HCEC 1CT (cell line): ENCODE measurements at regions not wholly inside any gene's neighbourhood (a gene's known extent, or its start where the extent isn't known, plus 50 kb on each side); places are given as distances from the start of the nearest gene placed in this dataset.
"Not testable (repeated sequence)": the region's sequence is repeated elsewhere in the genome, so short reads cannot be mapped to it uniquely, and the experiment has no call there.

Experiments
- DNase-seq: peaks from one replicate; pipeline ENCODE4 v3.0.0-alpha.2; 2017

DNA sequence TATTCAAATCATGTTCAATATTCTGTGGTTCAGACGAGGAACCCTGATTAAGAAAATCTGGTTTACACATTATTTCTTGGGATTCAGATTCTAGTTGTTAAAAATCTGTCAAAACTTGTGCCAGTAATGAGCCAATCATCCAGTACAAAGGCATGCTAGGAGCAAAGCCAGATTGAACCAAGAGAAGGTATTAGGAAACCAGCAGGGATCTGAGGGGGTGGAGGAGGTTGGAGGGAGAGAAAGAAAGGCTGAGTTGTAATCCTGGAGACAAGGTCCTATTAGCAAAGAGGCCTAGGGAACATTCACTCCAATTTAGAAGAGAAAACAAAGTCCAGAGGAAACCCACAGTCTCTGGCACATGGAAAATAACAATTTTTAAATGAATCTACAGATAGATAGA, 352.9 kb downstream of the LTN1 start:
- DNase-seq: no peak

- DNase-seq: peak; percentile 89
Observed at GRCh38 chr21:28636752-28637691, 355.7 kb downstream of the LTN1 start.

DNA sequence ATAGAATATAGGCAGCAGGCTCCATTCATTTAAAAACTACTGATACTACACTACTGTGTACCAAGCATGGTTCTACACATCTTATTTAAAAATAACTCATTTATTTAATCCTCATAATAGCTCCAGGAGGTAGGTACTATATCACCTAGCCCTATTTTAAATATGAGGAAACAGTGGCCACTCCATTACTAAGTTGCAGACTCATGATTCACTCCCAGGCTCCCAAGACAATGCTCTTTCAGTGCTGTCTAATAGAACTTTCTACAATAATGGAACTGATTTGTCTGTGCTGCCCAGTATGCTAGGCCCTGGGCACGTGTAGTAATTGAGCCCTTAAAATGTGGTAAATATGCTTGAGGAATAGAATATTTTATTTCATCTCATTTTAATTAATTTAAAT, 357.1 kb downstream of the LTN1 start:
- DNase-seq: peak; percentile 17

GRCh38 chr21:28633839-28634555, 358.7 kb downstream of the LTN1 start:
- peak; percentile 77 for DNase-seq

DNA sequence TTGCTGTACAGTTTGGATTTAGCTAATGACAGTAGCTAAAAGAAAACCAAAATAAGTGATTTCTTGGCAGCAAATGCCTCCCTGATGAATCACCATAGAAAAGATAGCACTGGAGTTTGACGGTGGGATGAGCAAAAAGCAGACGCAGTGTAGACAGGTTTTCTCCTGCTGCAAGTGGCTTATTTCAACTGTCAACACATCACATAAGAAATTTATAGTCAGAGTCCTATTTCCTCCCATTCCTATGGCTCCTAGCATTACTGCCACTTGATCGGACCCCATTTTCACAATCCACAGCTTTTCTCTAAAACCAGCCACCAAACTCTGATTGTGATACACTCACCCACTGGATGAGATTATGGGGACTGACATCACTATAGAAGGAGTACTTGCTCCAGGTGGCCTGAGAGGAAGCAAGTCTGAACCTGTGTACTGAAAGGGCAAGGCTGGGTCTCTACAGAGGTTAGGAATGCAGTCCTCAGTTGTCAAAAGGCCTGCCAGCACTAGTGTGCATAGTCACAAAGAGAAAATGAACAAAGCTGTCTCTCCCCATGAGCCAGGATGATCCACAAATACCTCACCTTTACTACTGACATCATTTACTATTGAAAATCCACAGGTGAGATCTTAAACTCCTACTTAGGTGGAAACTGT, 359.8 kb downstream of the LTN1 start:
- DNase-seq: peak; percentile 63

- DNase-seq: peak; percentile 13
Observed at GRCh38 chr21:28627691-28628090, 365.0 kb downstream of the LTN1 start.

GRCh38 chr21:28627261-28627660, 365.4 kb downstream of the LTN1 start:
- no peak for DNase-seq

DNA sequence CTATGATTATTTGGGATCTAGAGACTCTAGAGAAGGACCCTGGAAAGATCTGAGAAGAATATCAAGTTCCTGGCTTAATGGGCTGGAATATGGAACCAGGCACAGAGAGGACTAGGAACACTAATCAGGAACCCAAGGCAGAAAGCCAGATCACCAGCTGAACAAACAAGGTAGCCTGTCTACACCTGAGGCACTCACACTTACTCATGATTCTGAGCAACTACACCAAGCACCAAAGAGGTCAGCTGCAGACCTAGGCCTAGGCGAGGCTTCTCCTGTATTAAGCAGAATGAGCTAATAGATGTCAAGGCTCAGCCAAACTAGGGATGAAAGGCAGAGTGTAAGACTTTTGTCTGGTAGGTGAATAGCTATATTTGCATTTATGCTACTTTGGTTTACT, 368.1 kb downstream of the LTN1 start:
- DNase-seq: no peak

GRCh38 chr21:28617300-28617699, 375.4 kb downstream of the LTN1 start:
- DNase-seq: no peak

GRCh38 chr21:28615276-28615675, 377.4 kb downstream of the LTN1 start:
- DNase-seq: peak; percentile 51

DNA sequence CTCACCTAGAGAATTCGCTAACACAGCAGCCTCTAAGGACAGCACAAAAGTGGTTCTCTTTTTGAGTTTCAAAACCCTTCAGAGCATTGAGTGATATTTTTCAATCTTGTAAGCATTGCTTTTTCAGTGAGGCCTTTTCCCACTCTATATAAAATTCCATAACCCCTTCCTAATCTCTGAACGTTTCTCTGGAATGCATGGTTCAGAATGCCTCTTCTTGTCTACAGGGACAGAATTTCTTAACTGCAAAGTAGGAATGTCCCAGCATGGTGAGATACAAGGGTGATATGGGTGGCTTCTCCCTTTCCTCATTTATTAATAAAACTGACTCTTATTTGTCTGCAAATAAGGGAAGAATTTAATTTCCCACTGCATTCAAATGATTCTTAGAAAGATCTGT, 377.9 kb downstream of the LTN1 start:
- no peak for DNase-seq

DNA sequence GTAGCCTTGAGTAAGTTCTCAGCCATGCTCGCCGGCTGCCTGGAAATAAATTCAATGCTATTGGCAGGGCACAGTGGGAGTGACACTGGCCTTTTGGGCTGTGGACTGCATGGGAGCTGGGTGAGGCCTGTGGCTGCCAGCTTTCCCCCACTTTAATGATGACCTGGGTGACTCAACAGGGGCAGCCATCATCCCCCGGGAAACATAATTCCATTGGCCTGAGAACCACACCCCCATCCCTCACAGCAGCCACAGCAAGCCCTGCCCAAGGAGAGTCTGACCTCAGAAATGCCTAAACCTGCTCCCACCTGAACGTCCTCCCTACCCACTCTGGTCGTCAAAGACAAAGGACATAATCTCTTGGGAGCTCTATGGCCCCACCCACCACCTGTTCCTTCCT, 384.0 kb downstream of the LTN1 start:
- no peak for DNase-seq

DNA sequence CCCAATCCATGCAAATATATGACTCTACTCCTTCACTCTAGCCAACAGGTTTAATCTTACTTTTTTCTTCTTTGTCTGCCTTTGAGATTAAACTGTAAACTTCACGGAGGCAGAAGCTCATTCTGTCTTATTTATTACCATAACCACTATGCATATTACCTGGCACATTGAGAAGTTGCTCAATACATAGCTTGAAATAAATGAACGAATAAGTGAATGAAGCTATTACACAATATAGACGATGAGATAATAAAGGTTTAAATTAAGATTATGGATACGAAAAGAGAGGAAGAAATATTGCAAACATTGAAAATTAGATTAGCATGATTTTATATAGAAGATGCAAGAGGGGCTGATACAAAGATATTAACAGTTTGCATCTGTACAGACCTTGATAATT, 385.1 kb downstream of the LTN1 start:
- DNase-seq: no peak

- no peak for DNase-seq
Observed at GRCh38 chr21:28604946-28605537, 387.6 kb downstream of the LTN1 start.

DNA sequence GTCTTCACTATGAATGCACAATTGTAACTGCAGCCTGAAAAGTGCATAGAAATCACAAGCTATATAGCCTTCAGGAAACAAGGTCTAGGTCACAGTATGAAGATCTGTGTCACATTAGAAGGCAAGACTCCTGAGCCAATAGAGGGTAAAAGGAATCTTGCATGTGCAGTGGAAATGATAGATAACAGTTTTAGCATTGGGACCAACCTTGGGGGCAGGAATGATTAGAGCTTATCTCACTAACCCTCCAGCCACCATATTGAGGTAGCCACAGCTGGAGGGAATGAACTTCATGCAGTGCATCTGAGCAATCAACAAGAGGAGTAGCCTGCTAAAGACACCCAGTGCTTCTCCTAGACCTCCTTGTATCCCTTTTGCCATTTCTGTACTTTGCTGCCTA, 390.1 kb downstream of the LTN1 start:
- DNase-seq: no peak

GRCh38 chr21:28598214-28598613, 394.5 kb downstream of the LTN1 start:
- no peak for DNase-seq

DNA sequence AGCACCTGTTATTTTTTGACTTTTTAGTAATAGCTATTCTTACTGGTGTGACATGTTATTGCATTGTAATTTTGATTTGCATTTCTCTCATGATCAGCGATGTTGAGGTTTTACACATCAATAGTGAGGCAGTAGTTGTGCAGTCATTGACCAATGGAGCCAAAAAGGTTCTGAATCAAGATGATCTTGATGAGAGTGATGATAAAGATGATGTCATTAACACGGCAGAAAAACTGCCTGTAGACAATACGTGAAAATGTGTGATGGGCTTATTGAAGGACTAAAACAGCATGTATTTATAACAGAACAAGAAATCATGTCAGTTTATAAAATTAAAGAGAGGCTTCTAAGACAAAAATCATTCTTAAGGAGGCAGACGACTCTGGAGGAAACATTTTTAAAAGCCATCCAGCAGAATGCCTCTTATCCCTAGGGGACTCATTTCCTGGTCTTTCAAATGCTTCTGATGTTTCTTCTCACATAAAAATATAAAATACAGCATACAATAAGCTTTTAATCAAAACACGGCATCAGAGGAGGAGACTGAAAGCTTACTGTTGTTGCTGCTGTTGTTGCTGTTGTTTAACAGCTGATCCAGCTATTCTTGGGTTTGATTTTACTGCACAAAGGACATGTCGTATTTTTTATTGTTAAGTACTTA, 400.3 kb downstream of the LTN1 start:
- DNase-seq: no peak

DNA sequence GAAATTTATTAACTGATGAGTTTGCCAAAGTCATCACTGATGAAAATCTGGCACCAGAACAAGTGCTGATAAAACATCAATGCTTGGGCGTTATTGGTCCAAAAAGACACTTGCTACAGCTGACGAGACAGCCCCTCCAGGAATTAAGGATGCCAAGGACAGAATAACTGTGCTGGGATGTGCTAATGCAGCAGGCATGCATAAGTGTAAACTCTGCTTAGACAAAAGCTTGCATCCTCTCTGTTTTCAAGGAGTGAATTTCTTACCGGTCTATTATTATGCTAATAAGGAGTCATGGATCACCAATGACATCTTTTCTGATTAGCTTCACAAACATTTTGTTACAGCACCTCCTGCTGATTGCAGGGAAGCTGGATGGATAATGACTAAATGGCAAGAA, 402.0 kb downstream of the LTN1 start:
- DNase-seq: no peak

DNA sequence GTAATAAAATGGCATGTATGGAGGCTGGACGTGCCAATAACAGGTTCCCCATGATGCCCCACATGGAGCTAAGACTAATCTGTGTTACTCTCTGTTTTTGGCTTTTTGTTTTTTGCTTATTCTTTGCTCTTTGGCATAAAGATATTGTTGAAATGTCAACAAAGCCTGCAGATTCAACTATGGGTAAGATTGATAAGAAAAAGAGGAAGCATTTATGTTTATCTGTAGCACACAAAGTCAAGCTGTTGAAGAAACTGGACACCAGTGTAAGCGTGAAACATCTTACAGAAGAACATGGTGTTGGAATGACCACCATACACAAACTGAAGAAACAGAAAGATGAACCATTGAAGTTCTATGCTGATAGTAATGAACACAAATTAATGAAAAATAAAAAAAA, 402.7 kb downstream of the LTN1 start:
- DNase-seq: no peak

- DNase-seq: no peak
Observed at GRCh38 chr21:28588997-28589396, 403.7 kb downstream of the LTN1 start.

GRCh38 chr21:28587748-28588147, 404.9 kb downstream of the LTN1 start:
- peak; percentile 26 for DNase-seq

- DNase-seq: no peak
Observed at GRCh38 chr21:28581976-28582375, 410.7 kb downstream of the LTN1 start.

- DNase-seq: not testable (repeated sequence)
Observed at GRCh38 chr21:28581311-28581731, 411.4 kb downstream of the LTN1 start.
